Coronary artery (tissue), 2 donors: ENCODE measurements at regions not wholly inside any gene's neighbourhood (a gene's known extent, or its start where the extent isn't known, plus 50 kb on each side); places are given as distances from the start of the nearest gene placed in this dataset.
"Not testable (repeated sequence)": the region's sequence is repeated elsewhere in the genome, so short reads cannot be mapped to it uniquely, and the experiment has no call there.

Experiments
- DNase-seq: peaks from one replicate; pipeline ENCODE4 v3.0.0-alpha.2; 2017; ENCODE audit warnings: low spot score
- H3K27ac ChIP-seq, 2 donors: fragments of 200-600 bp; sonication (generic); one replicate each; pipeline ENCODE4 v1.5.1; 2016 to 2019
- H3K4me3 ChIP-seq: fragments of 200-600 bp; sonication (generic); 2 replicates; pipeline ENCODE4 v1.5.1; 2016; ENCODE audit warnings: mild to moderate bottlenecking, moderate library complexity
- TF ChIP-seq, protein P1 (sequence below): fragments of 200-600 bp; sonication (generic); IDR thresholded peaks from one replicate; pipeline ENCODE4 v1.5.1; 2019; ENCODE audit warnings: antibody characterized with exemption

DNA sequence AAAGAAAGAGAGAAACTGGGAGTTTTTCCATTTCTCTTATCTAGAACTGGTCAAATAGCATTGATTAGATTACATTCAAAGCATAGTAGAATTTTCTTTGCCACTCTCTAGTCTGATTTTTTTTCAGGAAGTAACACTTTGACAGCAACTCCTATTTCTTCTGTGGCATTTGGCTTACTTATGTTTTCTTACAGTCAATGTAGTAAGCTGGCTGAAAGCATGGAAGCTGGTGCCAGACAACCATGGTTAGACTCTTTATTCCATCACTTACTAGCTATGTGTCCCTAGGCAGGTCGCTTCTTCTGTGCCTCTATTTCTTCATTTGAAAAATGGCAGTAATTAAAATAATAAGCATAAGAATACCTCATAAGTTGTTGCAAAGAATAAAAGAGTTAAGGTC is 54.2 kb upstream of the OPRM1 start:
- H3K4me3 ChIP-seq: no peak overlapping the region
- no peak for DNase-seq
- no peak overlapping the region for H3K27ac ChIP-seq
- TF ChIP-seq, protein P1, sequence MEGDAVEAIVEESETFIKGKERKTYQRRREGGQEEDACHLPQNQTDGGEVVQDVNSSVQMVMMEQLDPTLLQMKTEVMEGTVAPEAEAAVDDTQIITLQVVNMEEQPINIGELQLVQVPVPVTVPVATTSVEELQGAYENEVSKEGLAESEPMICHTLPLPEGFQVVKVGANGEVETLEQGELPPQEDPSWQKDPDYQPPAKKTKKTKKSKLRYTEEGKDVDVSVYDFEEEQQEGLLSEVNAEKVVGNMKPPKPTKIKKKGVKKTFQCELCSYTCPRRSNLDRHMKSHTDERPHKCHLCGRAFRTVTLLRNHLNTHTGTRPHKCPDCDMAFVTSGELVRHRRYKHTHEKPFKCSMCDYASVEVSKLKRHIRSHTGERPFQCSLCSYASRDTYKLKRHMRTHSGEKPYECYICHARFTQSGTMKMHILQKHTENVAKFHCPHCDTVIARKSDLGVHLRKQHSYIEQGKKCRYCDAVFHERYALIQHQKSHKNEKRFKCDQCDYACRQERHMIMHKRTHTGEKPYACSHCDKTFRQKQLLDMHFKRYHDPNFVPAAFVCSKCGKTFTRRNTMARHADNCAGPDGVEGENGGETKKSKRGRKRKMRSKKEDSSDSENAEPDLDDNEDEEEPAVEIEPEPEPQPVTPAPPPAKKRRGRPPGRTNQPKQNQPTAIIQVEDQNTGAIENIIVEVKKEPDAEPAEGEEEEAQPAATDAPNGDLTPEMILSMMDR: no peak

DNA sequence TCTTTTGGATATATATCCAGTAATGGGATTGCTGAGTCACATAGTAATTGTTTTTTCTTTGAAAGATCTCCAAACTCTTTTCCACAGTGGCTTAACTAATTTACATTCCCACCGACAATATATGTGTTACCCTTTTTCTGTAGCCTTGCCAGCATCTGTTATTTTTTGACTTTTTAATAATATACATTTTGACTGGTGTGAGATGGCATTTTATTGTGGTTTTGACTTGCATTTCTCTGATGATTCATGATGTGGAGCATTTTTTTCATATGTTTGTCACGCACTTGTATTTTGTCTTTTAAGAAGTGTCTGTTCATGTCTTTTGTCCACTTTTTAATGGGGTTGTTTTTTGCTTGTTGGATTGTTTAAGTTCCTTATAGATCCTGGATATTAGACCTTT is 58.9 kb upstream of the OPRM1 start:
- TF ChIP-seq, protein P1: no peak

DNA sequence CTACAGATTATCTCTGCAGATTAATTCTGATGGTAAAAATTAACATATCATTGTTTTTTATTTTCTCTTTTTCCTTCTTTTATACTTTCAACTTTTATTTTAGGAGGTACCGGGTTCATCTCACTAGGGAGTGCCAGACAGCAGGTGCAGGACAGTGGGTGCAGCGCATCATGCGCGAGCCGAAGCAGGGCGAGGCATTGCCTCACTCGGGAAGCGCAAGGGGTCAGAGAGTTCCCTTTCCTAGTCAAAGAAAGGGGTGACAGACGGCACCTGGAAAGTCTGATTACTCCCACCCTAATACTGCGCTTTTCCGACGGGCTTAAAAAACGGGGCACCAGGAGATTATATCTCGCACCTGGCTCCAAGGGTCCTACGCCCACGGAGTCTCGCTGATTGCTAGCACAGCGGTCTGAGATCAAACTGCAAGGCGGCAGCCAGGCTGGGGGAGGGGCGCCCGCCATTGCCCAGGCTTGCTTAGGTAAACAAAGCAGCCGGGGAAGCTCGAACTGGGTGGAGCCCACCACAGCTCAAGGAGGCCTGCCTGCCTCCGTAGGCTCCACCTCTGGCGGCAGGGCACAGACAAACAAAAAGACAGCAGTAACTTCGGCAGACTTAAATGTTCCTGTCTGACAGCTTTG is 60.0 kb upstream of the OPRM1 start:
- not testable (repeated sequence) for H3K4me3 ChIP-seq, DNase-seq, H3K27ac ChIP-seq

More for the DNA sequence above, 58.9 kb upstream of the OPRM1 start:
- no peak for DNase-seq
- Histone ChIP-seq H3K4me3 (no peak overlapping the region), H3K27ac (no peak overlapping the region)

DNA sequence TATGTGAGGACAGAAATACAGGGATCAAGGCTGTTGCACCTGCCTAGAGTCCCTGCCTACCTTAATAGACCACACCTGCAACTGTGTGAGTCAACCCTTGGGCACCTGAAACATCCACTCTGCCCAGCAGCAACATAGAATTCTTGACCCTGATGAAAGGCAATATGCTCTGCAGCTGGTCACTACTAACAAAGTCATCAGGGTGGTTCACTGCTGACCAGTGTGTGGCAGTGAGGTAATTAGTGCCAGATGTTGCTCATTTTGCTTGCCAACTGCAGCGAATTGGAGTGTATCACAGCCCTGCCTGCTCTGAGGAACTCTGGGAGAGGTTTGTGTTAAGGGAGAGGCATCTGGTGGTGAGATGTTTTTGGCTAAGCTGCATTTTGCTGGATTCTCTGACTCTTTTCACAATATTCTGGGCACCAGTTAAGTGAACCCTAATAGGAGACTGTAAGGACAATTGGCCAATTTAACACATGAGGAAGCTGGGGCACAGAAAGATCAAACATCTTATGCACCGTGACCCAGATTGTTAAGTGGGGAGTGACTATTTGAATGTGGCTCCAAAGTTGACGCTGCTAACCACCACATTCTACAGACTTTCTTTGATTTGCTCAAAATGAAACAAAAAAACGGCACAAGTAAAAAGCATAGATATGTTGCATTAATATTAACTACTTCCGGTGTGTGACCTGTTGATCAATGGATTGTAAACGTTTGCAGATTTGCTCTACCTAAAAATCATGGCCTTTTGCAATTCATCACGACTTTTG is 61.9 kb upstream of the OPRM1 start:
- TF ChIP-seq, protein P1: no peak
- DNase-seq: no peak
- Histone ChIP-seq H3K4me3 (no peak overlapping the region), H3K27ac (no peak overlapping the region)

- no peak for DNase-seq
- no peak overlapping the region for H3K27ac ChIP-seq
- TF ChIP-seq, protein P1: no peak
These were observed 73.0 kb upstream of the OPRM1 start for GRCh38 chr6:153966001-153966400.

GRCh38 chr6:153963352-153963751 is 75.7 kb upstream of the OPRM1 start:
- TF ChIP-seq, protein P1: no peak
- H3K27ac ChIP-seq: no peak overlapping the region
- no peak overlapping the region for H3K4me3 ChIP-seq
- no peak for DNase-seq

More at GRCh38 chr6:153966001-153966400, 73.0 kb upstream of the OPRM1 start:
- no peak overlapping the region for H3K4me3 ChIP-seq

DNA sequence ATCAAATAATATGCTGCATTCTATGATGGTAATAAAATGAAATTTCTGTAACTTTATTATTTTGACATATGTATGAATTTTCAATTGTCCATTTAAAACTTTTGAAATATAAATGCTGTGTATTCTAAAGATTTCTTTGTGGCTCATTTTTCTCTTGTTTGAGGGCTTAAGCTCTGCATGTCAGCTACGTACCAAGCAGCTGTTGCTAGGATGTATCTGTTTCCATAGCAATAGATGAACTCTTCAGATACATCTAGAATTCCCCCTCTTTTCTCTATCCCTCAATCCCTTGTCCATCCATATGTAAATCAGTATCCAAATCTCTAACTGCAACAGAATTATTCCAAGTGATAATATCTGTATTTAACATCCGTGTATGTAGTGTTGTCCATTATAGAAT is 76.5 kb upstream of the OPRM1 start:
- no peak overlapping the region for H3K27ac ChIP-seq

More for the DNA sequence above, 76.5 kb upstream of the OPRM1 start:
- TF ChIP-seq, protein P1: no peak
- no peak for DNase-seq
- H3K4me3 ChIP-seq: no peak overlapping the region
